Kidney capillary endothelial cell (primary cell): ENCODE measurements at regions not wholly inside any gene's neighbourhood (a gene's known extent, or its start where the extent isn't known, plus 50 kb on each side); places are given as distances from the start of the nearest gene placed in this dataset.

Source experiments
- DNase-seq: peaks from one replicate; pipeline ENCODE4 v3.0.0-alpha.2; 2018; ENCODE audit warnings: low spot score

DNA sequence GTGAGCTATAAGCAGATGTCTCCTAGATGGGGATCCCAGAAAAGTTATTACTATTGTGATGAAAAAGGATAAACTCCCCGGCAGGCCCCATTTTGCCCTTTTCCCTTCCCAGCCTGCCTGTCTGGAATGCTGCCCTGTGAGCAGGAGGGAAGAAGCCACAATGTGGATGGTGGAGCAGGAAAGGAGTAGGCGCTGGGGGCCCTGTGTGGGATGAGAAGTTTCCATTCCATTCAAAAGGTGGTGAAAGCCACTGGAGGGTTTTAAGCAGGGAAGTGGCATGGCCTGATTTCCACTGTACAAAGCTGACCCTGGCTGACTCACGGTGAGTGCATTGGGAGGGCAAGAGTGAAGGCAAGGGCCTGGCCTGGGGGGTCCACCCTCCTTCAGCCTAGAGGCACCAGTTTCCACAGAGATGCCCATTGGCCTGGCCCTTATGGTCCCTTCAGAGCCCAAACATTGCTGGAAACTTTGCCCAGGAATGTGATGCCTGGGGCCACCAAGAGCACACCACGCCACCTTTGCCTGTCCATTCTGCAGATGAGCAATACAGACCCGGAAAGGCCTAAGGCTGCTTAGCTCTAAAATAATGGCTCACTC, 206.9 kb downstream of the RPLP1 start:
- DNase-seq = no peak

GRCh38 chr15:69660114-69660513, 207.5 kb downstream of the RPLP1 start:
- DNase-seq = no peak

DNA sequence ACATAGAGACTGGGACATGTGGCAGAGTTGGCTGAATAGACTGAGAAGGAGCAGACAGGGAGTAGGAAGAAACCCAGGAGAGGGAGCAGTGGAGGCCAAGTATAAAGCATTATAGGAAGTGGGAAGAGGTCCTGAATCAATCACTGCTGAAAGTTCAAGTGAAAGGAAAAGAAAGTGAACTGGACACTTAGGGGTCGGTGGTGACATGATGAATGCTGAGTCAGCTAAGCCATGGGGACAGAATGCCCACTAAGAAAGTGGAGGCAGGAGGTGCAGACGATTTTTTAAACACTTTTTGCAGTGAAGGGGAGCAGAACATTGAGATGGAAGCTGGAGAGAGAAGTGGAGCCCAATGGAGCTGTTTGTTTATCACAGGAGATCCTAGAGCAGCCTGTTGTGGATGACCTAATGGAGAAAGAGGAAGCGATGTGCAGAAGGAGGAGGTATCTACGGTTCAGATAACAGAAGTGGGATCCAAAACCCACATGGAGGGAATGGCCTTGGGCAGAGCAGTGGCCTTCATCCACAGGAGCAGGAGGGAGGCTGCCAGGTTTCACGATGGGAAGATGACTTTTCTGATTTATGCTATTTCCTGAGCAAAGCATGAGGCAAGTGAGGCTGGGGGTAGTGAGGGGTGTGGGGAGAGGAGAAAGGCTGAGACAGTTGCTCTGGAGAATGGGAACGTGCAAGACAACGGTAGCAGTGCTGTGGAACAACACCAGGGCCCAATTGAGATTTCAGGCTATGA, 208.2 kb downstream of the RPLP1 start:
- DNase-seq = no peak

- no peak for DNase-seq
Observed at GRCh38 chr15:69661446-69661845, 208.8 kb downstream of the RPLP1 start.

DNA sequence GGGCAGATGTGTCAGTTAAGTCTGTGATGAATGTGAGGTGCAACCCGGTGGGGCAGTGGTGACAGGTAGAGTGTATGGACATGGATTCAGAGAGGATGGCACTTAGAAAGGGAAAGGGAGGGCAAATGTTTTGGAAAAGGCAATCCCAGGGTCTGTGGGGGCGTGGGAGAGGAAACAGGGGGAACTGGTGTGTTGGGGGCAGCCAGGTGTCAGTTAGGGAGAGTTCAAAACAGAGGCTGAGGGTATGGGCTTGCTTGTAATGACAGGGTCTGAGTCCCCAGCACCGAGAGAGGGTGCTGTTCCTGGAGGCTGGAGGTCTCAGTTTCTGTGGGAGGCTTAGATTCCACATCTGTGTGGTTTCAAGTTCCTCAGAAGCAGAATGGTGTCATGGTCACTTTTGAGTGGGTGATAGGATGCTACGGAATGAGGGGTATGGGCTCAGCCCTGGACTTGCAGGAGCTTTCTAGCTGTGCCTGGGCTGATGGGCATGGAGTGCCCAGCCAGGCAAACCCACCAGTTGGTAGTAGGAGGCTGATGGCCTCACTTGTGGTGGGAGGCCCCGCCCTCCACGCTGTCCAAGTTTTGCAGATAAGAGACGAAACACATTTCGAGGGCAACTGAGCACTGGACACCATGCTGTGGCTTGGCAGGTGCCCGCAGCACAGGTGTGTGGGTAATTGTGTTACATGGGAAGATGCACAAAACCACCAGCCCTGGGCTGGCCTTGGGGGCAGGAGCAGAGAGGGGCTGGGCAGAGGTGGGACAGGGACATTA, 209.4 kb downstream of the RPLP1 start:
- DNase-seq = no peak

DNA sequence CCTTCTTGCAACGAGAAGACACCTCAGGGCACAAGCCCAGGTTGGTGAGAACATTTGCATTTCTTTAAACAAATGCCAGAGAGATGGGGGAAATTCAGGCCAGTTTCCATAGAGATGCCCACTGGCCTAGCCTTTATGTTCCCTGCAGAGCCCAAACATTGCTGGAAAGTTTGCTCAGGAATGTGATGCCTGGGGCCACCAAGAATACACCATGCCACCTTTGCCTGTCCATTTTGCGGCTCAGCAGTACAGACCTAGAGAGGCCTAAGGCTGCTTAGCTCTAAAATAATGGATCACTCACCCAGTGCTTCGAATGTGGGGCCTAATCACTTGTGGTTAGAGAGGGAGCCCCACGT, 210.0 kb downstream of the RPLP1 start:
- no peak for DNase-seq

DNA sequence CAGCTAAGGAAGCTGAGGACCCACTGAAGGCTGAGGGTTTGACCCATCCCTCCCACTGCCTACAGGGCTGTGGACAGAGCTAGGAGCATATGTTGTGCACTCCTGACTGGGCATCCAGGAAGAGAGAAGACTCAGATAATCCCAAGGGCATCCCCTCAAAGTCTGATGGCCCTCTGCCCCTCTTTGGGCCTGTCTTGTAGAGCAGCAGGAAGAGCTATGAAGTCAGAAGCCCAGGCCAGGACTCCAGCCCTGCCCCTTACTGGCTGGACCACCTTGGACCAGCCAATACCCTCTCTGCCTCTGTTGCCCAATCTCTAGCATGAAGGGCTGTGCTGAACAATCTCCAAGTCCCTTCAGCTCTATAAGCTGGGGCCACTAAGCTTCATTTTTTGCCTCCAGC, 210.8 kb downstream of the RPLP1 start:
- DNase-seq = no peak

- no peak for DNase-seq
Observed at GRCh38 chr15:69663982-69664381, 211.4 kb downstream of the RPLP1 start.

DNA sequence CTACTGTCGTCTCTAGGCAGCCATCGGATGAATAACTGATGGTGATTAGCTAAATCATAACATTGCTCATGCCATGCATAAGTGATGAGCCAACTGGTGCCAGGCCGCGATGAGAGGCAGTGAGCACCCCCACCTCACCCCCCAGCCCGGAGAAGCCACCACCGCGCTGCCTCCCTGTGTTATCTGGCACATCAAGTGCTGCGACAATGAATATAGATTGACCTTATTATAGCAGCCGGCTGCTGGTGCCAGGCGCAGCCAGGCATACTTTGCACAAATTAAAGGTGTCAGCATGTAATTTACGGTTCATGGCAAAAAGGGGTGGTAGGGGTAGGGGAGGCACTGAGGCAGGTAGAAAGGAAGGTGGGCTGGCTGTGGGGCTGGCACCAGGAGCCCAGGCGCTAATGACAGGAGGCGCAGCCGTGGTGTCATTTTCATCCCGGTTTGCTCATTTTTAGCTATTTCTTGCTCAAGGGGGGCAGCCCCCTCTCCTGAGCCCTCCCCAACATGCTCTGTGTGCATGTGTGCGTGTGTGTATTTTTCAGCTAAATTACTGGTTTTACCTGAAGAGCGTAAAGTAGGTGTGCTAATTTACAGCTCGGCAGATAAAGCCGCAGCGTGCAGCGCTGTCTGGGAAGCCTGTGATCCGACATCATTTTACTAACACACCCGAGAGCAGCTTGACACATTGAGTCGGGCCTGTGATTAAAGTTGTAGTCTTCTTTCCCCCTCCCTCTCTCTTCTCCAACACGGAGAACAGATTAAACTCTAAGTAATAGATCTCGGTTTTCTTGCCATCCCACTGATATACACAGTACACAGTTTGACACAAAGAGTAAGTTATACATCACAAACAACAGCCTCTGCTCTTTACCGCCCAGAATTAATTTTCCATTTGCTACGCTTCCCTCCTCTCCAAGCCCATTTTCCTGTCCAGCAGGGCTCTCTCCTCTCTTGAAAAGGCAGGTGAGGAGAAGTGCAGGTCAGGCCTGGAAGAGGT, 212.3 kb downstream of the RPLP1 start:
- DNase-seq = no peak

- no peak for DNase-seq
Observed at GRCh38 chr15:69665641-69666111, 213.1 kb downstream of the RPLP1 start.

- DNase-seq = no peak
Observed at GRCh38 chr15:69666441-69666882, 213.8 kb downstream of the RPLP1 start.

GRCh38 chr15:69666921-69667811, 214.5 kb downstream of the RPLP1 start:
- no peak for DNase-seq

- no peak for DNase-seq
Observed at GRCh38 chr15:69668039-69668705, 215.6 kb downstream of the RPLP1 start.

- no peak for DNase-seq
Observed at GRCh38 chr15:69668963-69669362, 216.3 kb downstream of the RPLP1 start.

DNA sequence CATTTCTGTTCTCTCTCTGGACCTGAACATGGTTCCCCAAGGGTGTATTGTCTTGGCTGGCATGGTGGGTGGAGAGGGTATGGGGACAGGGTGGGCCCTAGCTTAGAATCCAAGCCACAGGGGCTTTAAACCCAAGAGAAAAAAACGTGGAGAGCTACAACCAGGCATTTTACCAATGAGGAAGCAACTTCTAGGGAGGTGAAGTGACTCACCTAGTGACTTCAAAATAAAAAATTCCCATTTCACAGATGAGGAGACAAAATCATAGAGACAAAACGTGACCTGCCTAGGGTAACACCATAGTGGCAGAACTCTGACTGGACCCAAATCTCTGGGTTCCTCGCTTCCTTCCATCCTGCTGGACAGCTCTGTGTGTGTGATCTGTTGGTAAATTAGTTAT, 216.8 kb downstream of the RPLP1 start:
- DNase-seq = no peak

GRCh38 chr15:69673291-69673881, 220.8 kb downstream of the RPLP1 start:
- no peak for DNase-seq

GRCh38 chr15:69675731-69676130, 223.1 kb downstream of the RPLP1 start:
- no peak for DNase-seq

GRCh38 chr15:69677403-69677802, 224.8 kb downstream of the RPLP1 start:
- DNase-seq = no peak

GRCh38 chr15:69679623-69680228, 227.1 kb downstream of the RPLP1 start:
- DNase-seq = no peak
